BE2C (cell line): ENCODE measurements at regions not wholly inside any gene's neighbourhood (a gene's known extent, or its start where the extent isn't known, plus 50 kb on each side); places are given as distances from the start of the nearest gene placed in this dataset.

Experiments used
- DNase-seq: peaks from one replicate; pipeline ENCODE4 v3.0.0-alpha.2; 2020
- H3K27me3 ChIP-seq: fragments of 250-450 bp; sonication (Bioruptor Pico); 2 replicates; pipeline ENCODE4 v1.5.1; 2020; ENCODE audit warnings: mild to moderate bottlenecking
- H3K36me3 ChIP-seq: fragments of 250-450 bp; sonication (Bioruptor Pico); 2 replicates; pipeline ENCODE4 v1.5.1; 2020; ENCODE audit warnings: mild to moderate bottlenecking
- H3K4me1 ChIP-seq: fragments of 250-450 bp; sonication (Bioruptor Pico); 2 replicates; pipeline ENCODE4 v1.5.1; 2020
- H3K4me3 ChIP-seq: 2 replicates; pipeline ENCODE4 v1.5.1; 2011; ENCODE audit warnings: low read depth, low read length
- H3K9me3 ChIP-seq: fragments of 250-450 bp; sonication (Bioruptor Pico); 2 replicates; pipeline ENCODE4 v1.5.1; 2020
- CTCF ChIP-seq: IDR thresholded peaks from 2 replicates; pipeline ENCODE4 v1.5.1; 2012; ENCODE audit warnings: mild to moderate bottlenecking, low read depth, low read length

- TF ChIP-seq CTCF, result no peak
- H3K9me3 ChIP-seq, result no peaks in the 10 kb centered on the region
- DNase-seq, result peak; percentile 40
- H3K4me3 ChIP-seq, result no peak overlapping the region
- H3K27me3 ChIP-seq, result no peaks in the 10 kb centered on the region
- H3K36me3 ChIP-seq, result no peaks in the 10 kb centered on the region
- H3K4me1 ChIP-seq, result peaks cover 5% of the 10 kb centered on the region
These were observed 290.8 kb upstream of the MDGA2 start for GRCh38 chr14:47966076-47966810.

DNA sequence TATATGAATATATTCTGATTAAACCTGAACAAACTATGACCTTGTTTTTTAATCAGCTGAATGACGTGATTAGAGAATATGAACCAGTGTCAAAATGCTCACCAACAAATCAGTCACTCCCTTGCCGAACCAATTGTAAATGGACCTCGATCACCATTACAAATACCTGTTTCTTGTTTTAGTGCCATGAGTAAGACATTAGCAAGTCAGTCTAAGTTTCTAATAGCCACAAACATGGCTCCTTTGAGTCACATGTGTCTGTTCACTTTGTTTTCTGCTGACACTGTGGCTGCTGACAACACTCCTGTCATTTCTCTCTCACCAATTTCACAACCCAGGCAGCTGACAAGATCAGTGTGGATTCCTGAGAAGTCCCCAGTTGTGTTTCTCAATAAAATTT is 286.2 kb upstream of the MDGA2 start:
- H3K4me3 ChIP-seq, result no peak overlapping the region
- no peaks in the 10 kb centered on the region for H3K9me3 ChIP-seq
- no peaks in the 10 kb centered on the region for H3K36me3 ChIP-seq
- no peak for DNase-seq
- peaks cover 5% of the 10 kb centered on the region for H3K4me1 ChIP-seq
- H3K27me3 ChIP-seq, result no peaks in the 10 kb centered on the region
- no peak for TF ChIP-seq CTCF

GRCh38 chr14:47959740-47960139 is 284.3 kb upstream of the MDGA2 start:
- H3K27me3 ChIP-seq, result no peaks in the 10 kb centered on the region
- no peaks in the 10 kb centered on the region for H3K9me3 ChIP-seq
- no peaks in the 10 kb centered on the region; the same call in 1 of the 2 replicates for H3K4me1 ChIP-seq
- H3K4me3 ChIP-seq, result no peak overlapping the region
- DNase-seq, result no peak
- no peaks in the 10 kb centered on the region for H3K36me3 ChIP-seq
- TF ChIP-seq CTCF, result no peak

- DNase-seq, result peak; percentile 68
- Histone ChIP-seq H3K36me3 (no peaks in the 10 kb centered on the region), H3K4me3 (peak overlapping the region; percentile 41), H3K9me3 (no peaks in the 10 kb centered on the region), H3K27me3 (no peaks in the 10 kb centered on the region), H3K4me1 (no peaks in the 10 kb centered on the region; the same call in 1 of the 2 replicates)
- TF ChIP-seq CTCF, result no peak
These were observed 273.6 kb upstream of the MDGA2 start for GRCh38 chr14:47949006-47949405.

DNA sequence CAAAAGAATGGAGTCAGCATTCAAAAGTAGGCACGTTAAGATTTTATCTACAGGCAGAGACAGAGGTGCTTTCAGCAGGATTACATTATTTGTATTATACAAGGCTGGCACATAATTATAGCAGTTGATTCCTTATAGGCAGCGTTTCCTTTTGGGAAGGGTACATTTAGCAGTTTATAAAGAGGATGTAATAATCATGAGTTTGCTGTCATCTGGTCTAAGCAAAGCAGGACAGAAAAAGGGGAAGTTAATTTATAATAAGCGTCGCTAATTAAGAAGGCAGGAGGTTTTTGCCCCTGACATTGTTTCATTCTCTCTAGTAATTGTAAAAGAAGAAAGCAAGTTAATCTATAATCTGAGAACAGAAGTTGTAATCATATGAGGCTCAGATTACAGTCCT is 259.9 kb upstream of the MDGA2 start:
- no peak for DNase-seq
- Histone ChIP-seq H3K9me3 (no peaks in the 10 kb centered on the region), H3K36me3 (no peaks in the 10 kb centered on the region), H3K4me3 (no peak overlapping the region), H3K27me3 (no peaks in the 10 kb centered on the region), H3K4me1 (no peaks in the 10 kb centered on the region)
- no peak for TF ChIP-seq CTCF

DNA sequence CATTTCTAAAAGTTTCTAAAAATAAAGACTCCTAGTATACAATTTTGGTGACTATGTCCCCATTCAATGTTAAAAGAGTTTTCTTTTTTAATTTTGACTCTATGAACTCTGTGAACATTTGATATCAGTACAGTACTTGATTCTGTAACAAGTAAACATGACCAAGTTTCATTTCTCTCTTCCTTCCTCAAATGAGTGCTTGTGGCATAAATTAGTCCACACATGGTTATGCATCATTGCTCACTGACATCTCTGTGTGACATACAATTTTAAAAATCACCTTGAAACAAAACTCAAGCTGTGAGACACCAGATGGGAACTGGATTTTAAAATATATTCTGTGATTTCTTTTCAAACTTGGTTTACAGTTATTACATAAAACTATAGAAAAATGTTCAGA is 253.9 kb upstream of the MDGA2 start:
- Histone ChIP-seq H3K27me3 (no peaks in the 10 kb centered on the region), H3K4me3 (no peak overlapping the region), H3K36me3 (no peaks in the 10 kb centered on the region), H3K9me3 (no peaks in the 10 kb centered on the region), H3K4me1 (no peaks in the 10 kb centered on the region)
- no peak for TF ChIP-seq CTCF
- no peak for DNase-seq
